GM19468 (cell line): ENCODE measurements at regions not wholly inside any gene's neighbourhood (a gene's known extent, or its start where the extent isn't known, plus 50 kb on each side); places are given as distances from the start of the nearest gene placed in this dataset.
"Not testable (repeated sequence)": the region's sequence is repeated elsewhere in the genome, so short reads cannot be mapped to it uniquely, and the experiment has no call there.

Source experiments
- ATAC-seq: cut with Tn5 transposase; IDR thresholded peaks from one replicate; pipeline ENCODE4 v1.9.1; 2021; ENCODE audit warnings: mild to moderate bottlenecking, moderate library complexity, moderate number of reproducible peaks; ENCODE audit not compliant: unreplicated experiment; ENCODE audit errors: extremely low read depth

DNA sequence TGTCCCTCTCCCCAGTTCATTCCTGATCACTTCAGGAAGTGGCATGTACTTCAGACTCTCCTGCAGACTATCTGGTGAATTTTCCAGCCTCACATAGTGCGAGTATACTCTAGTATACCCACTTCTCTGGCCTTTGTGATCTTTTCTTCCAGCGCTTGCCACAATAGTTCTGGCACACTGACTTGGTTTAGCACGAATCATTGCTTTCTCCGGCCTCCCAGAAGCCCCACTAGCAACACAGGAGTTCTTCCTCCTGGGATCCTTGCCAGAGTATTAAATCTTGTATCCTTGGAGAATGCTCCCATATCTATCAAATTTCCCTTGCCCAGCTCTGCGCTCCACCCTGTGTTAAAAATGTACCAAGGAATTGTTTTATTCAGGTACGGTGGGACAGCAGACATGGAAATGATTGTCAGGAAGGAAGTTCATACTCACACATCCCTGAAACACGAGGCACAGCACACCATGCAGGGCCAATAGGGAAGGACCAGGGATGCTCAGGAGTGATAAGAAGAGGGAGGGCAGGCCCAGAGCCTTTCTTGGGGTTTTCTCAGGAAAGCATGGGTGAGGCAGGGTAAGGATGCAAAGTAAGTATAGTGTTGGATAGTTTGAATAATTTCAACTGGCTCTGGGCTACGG lies 136.7 kb downstream of the ADSS2 start:
- ATAC-seq = no peak

GRCh38 chr1:244315996-244316395 lies 135.7 kb downstream of the ADSS2 start:
- no peak for ATAC-seq

DNA sequence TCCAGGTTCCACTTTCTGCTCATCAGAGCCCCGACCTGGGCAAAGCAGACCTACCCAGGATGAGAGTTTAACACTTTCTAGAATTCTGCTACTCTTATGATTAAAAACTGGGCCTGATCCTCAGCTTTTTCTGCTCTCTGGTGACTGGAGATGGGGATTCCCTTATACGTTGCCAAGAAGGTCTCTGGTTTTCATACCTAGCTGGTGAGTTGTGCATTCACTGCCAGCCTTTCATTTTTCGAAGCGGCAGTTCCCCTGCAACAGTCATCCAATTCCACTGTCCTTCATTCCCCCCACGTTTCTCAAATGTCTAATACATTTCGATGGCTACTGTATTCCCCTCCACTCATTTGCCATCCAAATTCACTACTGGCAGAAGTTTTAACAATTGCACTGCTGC lies 135.3 kb downstream of the ADSS2 start:
- ATAC-seq = no peak

- no peak for ATAC-seq
Measured at GRCh38 chr1:244316986-244317655, 134.6 kb downstream of the ADSS2 start.

GRCh38 chr1:244318078-244318477 lies 133.6 kb downstream of the ADSS2 start:
- no peak for ATAC-seq

DNA sequence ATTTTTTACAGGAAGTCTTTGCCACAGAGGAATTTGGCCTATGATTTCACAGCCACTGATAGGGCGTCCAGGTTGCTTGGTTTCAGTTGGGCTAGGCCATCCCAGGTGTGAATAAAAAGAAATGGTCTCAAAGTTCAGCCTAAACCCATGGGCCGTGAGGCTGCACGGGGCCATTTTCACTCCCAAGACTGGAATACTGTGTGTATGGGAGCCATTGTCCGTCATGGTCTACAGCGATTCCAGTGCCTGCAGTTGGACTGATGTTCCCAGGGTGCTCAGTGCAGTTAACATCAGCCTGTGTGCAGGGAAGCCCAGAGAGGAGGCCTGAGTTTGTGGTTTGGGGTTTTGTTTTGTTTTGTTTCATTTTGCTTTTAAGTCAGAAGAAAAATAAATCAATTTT lies 133.2 kb downstream of the ADSS2 start:
- no peak for ATAC-seq

GRCh38 chr1:244319283-244320132 lies 132.2 kb downstream of the ADSS2 start:
- peak; percentile 52 for ATAC-seq

- no peak for ATAC-seq
Measured at GRCh38 chr1:244322181-244322580, 129.5 kb downstream of the ADSS2 start.

GRCh38 chr1:244322791-244323521 lies 128.8 kb downstream of the ADSS2 start:
- no peak for ATAC-seq

- ATAC-seq = no peak
Measured at GRCh38 chr1:244324176-244324883, 127.4 kb downstream of the ADSS2 start.

GRCh38 chr1:244325056-244325758 lies 126.5 kb downstream of the ADSS2 start:
- peak; percentile 70 for ATAC-seq

DNA sequence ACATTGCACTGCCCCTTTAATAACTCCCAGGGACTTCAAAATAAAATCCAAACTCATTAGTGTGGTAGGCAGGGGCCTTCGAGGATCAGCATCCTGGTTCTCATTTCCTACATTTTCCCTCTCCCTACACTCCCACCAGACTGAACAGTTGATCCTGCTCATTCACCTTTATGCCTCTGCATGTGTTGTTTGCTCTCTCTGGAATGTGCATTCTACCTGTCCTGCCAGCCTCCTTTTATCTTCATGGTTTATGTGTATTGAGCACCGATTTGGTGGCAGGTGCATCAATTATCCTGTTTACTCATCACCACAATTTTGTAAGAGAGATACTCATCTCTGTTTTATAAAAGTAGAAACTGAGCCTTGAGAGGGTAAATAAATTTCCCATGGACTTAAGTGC lies 125.0 kb downstream of the ADSS2 start:
- ATAC-seq = no peak

GRCh38 chr1:244327533-244327932 lies 124.2 kb downstream of the ADSS2 start:
- ATAC-seq = no peak

GRCh38 chr1:244328476-244328875 lies 123.2 kb downstream of the ADSS2 start:
- ATAC-seq = no peak

- ATAC-seq = no peak
Measured at GRCh38 chr1:244329591-244330317, 122.0 kb downstream of the ADSS2 start.

DNA sequence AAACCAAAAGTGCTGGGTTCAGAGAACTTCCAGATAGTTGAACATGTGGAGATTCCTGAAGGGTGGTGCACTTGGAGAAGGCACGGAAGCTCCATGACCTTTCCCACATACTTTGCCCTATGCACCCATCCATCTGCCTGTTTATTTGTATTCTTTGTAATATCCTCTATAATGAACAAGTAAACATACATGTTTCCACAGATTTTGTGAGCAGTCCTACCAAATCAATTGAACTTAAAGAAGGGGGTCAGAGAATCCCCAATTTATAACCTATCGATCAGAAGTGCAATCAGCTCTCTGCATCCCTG lies 121.4 kb downstream of the ADSS2 start:
- ATAC-seq = no peak

DNA sequence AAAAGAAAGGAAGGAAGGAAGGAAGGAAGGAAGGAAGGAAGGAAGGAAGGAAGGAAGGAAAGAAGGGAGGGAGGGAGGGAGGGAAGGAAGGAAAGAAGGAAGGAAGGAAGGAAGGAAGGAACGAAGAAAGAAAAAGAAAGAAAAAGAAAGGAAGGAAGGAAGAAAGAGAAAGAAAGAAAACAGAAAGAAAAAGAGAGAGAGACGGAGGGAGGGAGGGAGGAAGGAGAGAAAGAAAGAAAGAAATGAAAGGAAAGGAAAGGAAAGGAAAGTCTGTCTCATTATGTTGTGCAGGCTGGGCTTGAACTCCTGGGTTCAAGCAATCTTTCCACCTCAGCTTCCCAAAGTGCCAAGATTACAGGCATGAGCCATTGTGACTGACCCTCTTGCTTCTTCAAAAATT lies 118.9 kb downstream of the ADSS2 start:
- not testable (repeated sequence) for ATAC-seq

- ATAC-seq = not testable (repeated sequence)
Measured at GRCh38 chr1:244334315-244334714, 117.4 kb downstream of the ADSS2 start.

- ATAC-seq = not testable (repeated sequence)
Measured at GRCh38 chr1:244334842-244335241, 116.9 kb downstream of the ADSS2 start.
